Urinary bladder (tissue), 3 donors: ENCODE measurements at regions not wholly inside any gene's neighbourhood (a gene's known extent, or its start where the extent isn't known, plus 50 kb on each side); places are given as distances from the start of the nearest gene placed in this dataset.

Experiments used
- DNase-seq: peaks from one replicate; pipeline ENCODE4 v3.0.0-alpha.2; 2015; ENCODE audit errors: extremely low spot score
- H3K27ac ChIP-seq: one replicate; pipeline ENCODE4 v1.5.1; 2013; ENCODE audit warnings: low read depth, mild to moderate bottlenecking, moderate library complexity
- H3K36me3 ChIP-seq: one replicate; pipeline ENCODE4 v1.6.1; 2013; ENCODE audit warnings: mild to moderate bottlenecking, moderate library complexity; ENCODE audit not compliant: insufficient read depth
- H3K4me1 ChIP-seq: one replicate; pipeline ENCODE4 v1.6.1; 2013; ENCODE audit warnings: mild to moderate bottlenecking, moderate library complexity; ENCODE audit not compliant: insufficient read depth
- H3K4me3 ChIP-seq: one replicate; pipeline ENCODE4 v1.5.1; 2013; ENCODE audit warnings: low read depth, low read length
- WGBS: extraction: QIAGEN DNeasy Blood & Tissue Kit; methylation state at CpG from one replicate; pipeline ENCODE4 v1.1.7; 2013; 5-methylcytosine and 5-hydroxymethylcytosine counted together
- donor health status: healthy with polysubstance abuse.
- donor health status: healthy.

- WGBS: 68% methylated on average over 2 of the region's 2 CpGs
- DNase-seq: no peak
- no peaks in the 10 kb centered on the region for H3K36me3 ChIP-seq
- no peak overlapping the region for H3K27ac ChIP-seq
- no peak overlapping the region for H3K4me3 ChIP-seq
- no peaks in the 10 kb centered on the region for H3K4me1 ChIP-seq
Measured at GRCh38 chr13:34085204-34085603, 267.3 kb downstream of the RFC3 start.

DNA sequence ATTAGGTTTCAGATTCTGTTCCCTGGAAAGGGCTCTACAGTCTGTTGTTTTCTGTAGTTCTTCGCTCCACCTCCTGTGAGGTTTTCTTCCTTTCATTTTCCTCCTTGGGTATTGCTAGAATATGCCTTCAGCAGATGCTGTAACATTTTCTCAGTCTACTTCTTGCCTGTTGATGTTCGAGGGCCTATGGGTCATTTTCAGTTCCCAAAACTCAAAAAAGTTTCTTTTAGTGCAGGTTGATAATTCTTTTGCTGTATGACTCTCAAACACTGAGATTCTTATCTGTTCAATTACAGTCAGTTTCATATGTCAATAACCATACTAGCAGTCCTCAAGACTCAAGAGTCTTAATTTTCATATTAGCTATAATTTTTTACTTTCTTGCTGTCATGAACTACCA lies 268.3 kb downstream of the RFC3 start:
- Histone ChIP-seq H3K4me1 (no peaks in the 10 kb centered on the region), H3K4me3 (no peak overlapping the region), H3K27ac (no peak overlapping the region), H3K36me3 (no peaks in the 10 kb centered on the region)
- 93% methylated on average over 2 of the region's 2 CpGs for whole genome bisulfite sequencing
- no peak for DNase-seq

GRCh38 chr13:34087791-34088190 lies 269.8 kb downstream of the RFC3 start:
- no peak for DNase-seq
- WGBS: 95% methylated on average over 4 of the region's 4 CpGs
- Histone ChIP-seq H3K27ac (no peak overlapping the region), H3K4me1 (no peaks in the 10 kb centered on the region), H3K4me3 (no peak overlapping the region), H3K36me3 (no peaks in the 10 kb centered on the region)

DNA sequence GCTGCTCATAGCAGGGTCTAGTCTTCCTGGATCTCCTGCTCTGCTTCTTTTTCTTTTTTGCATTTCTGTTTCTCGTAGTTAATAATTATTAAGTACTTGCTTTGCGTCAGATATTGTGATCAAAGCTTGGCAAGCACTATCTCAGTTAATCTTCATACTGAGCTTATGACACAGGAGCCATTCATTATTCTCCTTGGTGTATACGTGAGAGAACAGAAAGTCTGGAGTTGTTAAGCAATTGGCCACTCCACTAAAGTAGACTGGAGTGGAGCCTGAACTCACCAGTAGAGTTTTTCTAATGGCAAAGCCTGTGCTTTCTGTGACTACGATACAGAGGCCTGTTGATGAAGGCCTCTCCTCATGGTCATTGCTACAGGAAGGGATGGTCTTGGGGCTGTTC lies 285.9 kb downstream of the RFC3 start:
- no peaks in the 10 kb centered on the region for H3K36me3 ChIP-seq
- 83% methylated on average over 4 of the region's 4 CpGs for WGBS
- H3K27ac ChIP-seq: no peak overlapping the region
- DNase-seq: no peak
- H3K4me3 ChIP-seq: no peak overlapping the region
- no peaks in the 10 kb centered on the region for H3K4me1 ChIP-seq

- Histone ChIP-seq H3K4me1 (no peaks in the 10 kb centered on the region), H3K27ac (no peak overlapping the region), H3K36me3 (no peaks in the 10 kb centered on the region), H3K4me3 (no peak overlapping the region)
- WGBS: 91% methylated on average over 4 of the region's 4 CpGs
- no peak for DNase-seq
Measured at GRCh38 chr13:34104853-34105252, 286.9 kb downstream of the RFC3 start.

GRCh38 chr13:34107806-34108205 lies 289.9 kb downstream of the RFC3 start:
- WGBS: 88% methylated on average over 1 of the region's 1 CpG
- H3K36me3 ChIP-seq: no peaks in the 10 kb centered on the region
- DNase-seq: no peak
- no peak overlapping the region for H3K4me3 ChIP-seq
- H3K27ac ChIP-seq: no peak overlapping the region
- H3K4me1 ChIP-seq: no peaks in the 10 kb centered on the region

GRCh38 chr13:34108410-34108809 lies 290.5 kb downstream of the RFC3 start:
- no peaks in the 10 kb centered on the region for H3K4me1 ChIP-seq
- no peaks in the 10 kb centered on the region for H3K36me3 ChIP-seq
- no peak overlapping the region for H3K4me3 ChIP-seq
- H3K27ac ChIP-seq: no peak overlapping the region
- 89% methylated on average over 2 of the region's 2 CpGs for WGBS
- no peak for DNase-seq

DNA sequence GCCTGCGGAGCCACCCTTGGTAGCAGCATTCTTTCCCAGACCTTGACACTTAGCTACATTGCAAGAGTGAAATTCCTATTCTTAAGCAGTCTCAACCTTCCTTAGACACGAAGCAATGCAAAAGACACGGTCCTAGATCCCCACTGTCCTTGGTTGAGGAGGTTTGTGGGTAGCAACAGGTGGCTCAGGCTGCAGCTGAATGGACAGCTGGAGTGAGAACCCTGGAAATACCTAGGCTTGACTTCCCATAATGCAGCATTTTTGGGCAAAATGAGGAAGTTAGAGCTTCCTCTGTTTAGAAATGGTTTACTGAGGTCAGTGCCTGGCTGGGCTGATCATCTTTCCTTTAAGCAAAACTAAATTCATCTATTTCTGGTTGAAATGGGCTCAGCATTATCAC lies 296.6 kb downstream of the RFC3 start:
- WGBS: 87% methylated on average over 3 of the region's 3 CpGs
- H3K36me3 ChIP-seq: no peaks in the 10 kb centered on the region

DNA sequence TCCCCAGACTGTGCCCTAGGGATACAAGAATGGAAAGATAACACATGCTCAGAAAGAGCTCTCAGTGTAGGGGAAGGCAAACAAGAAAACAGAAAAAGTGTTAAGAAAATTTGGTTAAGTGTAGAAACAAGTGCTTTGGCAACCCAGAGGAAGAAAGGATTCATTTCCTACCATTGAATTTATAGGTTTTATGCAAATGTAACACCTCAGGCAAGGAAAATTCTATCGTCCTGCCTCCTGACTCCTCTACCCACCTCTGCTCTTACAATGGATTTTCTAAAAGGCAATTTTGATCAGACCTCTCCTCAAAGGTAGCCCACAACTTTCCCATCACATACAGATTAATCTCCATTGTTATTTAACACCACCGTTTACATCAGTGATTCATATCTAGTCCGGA lies 298.7 kb downstream of the RFC3 start:
- Histone ChIP-seq H3K4me3 (no peak overlapping the region), H3K27ac (no peak overlapping the region), H3K4me1 (no peaks in the 10 kb centered on the region), H3K36me3 (no peaks in the 10 kb centered on the region)
- DNase-seq: no peak
- 94% methylated on average over 3 of the region's 3 CpGs for WGBS

More for the DNA sequence above, 296.6 kb downstream of the RFC3 start:
- no peak overlapping the region for H3K27ac ChIP-seq
- H3K4me3 ChIP-seq: no peak overlapping the region
- no peaks in the 10 kb centered on the region for H3K4me1 ChIP-seq
- DNase-seq: no peak

DNA sequence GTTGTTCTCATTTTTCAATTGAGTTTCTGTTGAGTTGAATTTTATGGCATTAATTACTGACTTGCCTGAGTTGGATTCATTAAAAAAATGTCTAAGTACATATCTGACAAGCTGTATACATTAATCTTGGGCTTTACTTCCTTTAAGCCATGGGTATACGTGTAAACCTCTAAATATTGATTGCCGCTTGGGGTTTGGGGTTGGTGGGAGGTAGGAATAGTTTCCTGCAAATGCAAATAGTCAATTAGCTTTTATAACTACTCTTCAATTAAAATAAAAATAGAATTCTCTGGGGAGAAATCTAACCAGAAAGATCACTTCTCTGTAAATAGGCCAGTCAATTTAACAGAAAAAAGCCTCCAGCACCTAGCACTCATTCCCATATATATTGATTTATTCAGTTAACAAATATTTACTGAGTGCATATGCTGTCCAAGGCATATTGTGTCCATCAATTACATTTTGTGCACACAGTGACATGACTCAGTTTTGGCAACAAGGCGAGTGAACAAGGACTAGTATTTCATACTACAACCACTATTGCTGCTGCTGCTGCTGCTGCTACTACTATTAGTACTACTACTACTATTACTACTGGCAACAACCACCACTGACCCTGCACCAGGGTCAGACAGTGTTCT lies 306.8 kb downstream of the RFC3 start:
- WGBS: 79% methylated on average over 3 of the region's 3 CpGs
- no peaks in the 10 kb centered on the region for H3K36me3 ChIP-seq
- DNase-seq: no peak
- no peak overlapping the region for H3K27ac ChIP-seq
- no peaks in the 10 kb centered on the region for H3K4me1 ChIP-seq
- H3K4me3 ChIP-seq: no peak overlapping the region

DNA sequence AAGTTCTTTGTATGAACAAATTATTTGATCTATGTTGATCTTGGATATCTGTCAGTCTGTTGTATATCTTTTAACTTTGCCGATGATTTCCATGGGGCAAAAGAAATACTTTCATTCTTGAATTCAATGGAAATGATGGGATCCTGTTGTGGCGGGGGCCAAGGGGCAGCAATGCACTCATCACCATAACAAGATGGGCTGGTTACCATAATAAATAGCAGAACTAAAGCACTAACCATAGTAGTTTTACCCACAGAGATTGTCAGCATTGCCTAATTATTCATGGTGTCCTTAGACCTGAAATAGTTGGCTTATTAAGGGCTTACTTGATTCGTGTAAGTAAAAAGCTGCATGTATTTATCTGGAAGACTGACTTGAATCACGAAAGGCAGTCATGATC lies 309.6 kb downstream of the RFC3 start:
- H3K36me3 ChIP-seq: no peaks in the 10 kb centered on the region
- whole genome bisulfite sequencing: 93% methylated on average over 4 of the region's 4 CpGs

GRCh38 chr13:34128661-34129060 lies 310.7 kb downstream of the RFC3 start:
- Histone ChIP-seq H3K36me3 (no peaks in the 10 kb centered on the region), H3K4me3 (no peak overlapping the region), H3K27ac (no peak overlapping the region), H3K4me1 (no peaks in the 10 kb centered on the region)
- DNase-seq: no peak
- WGBS: 85% methylated on average over 3 of the region's 3 CpGs

More for the DNA sequence above, 309.6 kb downstream of the RFC3 start:
- no peak overlapping the region for H3K27ac ChIP-seq
- H3K4me3 ChIP-seq: no peak overlapping the region
- H3K4me1 ChIP-seq: no peaks in the 10 kb centered on the region
- DNase-seq: no peak

DNA sequence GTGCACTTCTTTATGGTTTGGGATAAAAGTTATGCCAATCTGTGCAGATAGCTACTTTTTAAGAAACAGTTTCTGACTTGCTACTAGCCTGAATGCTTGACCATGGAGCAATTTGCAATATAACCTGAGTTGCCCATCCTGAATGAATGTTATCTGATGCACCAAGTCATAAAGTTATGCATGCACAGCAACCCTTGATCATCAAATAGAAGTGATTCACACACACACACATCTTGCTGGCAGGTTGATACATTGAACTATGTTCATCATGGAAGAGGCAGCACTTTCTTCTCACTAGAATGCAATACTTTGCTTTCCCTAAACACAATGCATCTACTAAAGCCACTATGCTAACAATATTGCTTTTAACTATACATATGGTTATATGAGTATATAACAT lies 311.5 kb downstream of the RFC3 start:
- H3K27ac ChIP-seq: no peak overlapping the region
- H3K36me3 ChIP-seq: no peaks in the 10 kb centered on the region
- DNase-seq: no peak
- no peaks in the 10 kb centered on the region for H3K4me1 ChIP-seq
- H3K4me3 ChIP-seq: no peak overlapping the region

GRCh38 chr13:34137200-34137599 lies 319.3 kb downstream of the RFC3 start:
- no peak overlapping the region for H3K4me3 ChIP-seq
- no peak for DNase-seq
- no peaks in the 10 kb centered on the region for H3K36me3 ChIP-seq
- no peak overlapping the region for H3K27ac ChIP-seq
- H3K4me1 ChIP-seq: no peaks in the 10 kb centered on the region
- 93% methylated on average over 2 of the region's 2 CpGs for WGBS

DNA sequence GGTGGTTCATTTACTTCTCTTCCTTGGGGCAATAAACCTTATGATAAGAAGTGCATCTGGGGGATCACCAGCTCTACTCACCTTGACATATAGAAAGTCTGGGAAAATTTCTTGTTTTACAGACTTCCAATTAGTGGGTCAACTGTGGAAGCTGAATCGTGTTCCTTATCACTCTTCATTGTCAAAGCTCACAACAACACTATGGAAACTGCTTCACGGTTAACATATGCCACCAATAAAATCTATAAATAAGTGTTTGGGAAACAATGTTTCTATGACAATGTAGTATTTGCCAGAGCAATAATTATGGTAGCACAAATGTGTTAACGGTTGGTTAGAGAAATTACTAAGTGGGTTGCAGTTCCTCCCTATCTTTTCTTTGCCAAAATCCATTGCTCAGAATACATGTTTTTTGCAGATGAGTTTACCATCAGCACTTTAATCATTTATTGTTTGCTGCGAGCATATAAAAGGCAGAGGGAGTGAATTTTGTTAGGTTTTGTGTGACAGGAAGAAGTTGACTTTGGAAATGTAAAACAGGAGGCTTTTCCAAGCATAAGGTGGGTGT lies 321.8 kb downstream of the RFC3 start:
- H3K4me3 ChIP-seq: no peak overlapping the region
- WGBS: 56% methylated on average over 4 of the region's 4 CpGs
- H3K27ac ChIP-seq: no peak overlapping the region
- DNase-seq: no peak
- H3K4me1 ChIP-seq: no peaks in the 10 kb centered on the region
- H3K36me3 ChIP-seq: no peaks in the 10 kb centered on the region
